ENCODE measurements at regions not wholly inside any gene's neighbourhood (a gene's known extent, or its start where the extent isn't known, plus 50 kb on each side); places are given as distances from the start of the nearest gene placed in this dataset.

DNA sequence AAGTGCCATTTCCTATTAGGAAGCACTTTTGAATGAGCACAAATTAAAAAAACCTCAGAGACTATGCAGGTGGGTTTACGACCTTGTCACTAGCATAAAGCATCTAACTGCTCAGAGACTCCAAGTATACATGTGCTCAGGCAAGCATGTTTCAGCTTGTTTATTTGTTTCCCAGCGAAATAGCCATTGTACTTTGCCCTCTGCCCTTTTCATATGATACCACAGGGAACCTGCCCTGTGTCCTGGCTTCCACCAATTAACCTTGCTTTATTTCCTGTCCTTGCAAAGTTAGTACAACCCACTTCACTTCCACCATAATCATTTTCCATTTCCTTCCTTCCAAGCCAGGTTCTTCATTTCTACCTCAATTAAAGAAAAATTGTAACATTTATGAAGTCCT lies 194.9 kb downstream of the DUSP6 start:
- TF ChIP-seq, protein P1, sequence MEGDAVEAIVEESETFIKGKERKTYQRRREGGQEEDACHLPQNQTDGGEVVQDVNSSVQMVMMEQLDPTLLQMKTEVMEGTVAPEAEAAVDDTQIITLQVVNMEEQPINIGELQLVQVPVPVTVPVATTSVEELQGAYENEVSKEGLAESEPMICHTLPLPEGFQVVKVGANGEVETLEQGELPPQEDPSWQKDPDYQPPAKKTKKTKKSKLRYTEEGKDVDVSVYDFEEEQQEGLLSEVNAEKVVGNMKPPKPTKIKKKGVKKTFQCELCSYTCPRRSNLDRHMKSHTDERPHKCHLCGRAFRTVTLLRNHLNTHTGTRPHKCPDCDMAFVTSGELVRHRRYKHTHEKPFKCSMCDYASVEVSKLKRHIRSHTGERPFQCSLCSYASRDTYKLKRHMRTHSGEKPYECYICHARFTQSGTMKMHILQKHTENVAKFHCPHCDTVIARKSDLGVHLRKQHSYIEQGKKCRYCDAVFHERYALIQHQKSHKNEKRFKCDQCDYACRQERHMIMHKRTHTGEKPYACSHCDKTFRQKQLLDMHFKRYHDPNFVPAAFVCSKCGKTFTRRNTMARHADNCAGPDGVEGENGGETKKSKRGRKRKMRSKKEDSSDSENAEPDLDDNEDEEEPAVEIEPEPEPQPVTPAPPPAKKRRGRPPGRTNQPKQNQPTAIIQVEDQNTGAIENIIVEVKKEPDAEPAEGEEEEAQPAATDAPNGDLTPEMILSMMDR (IDR thresholded peaks at IDR 0.05), result no peak
- TF ChIP-seq POLR2A (IDR thresholded peaks at IDR 0.05) (no peak), EP300 (IDR thresholded peaks at IDR 0.05) (no peak)

All from gastroesophageal sphincter (tissue), 3 donors.